Fibroblast of skin of abdomen (primary cell): ENCODE measurements at regions not wholly inside any gene's neighbourhood (a gene's known extent, or its start where the extent isn't known, plus 50 kb on each side); places are given as distances from the start of the nearest gene placed in this dataset.
A peak's percentile ranks its signal among the peaks of the same experiment; 100 is the strongest.
"Not testable (repeated sequence)": the region's sequence is repeated elsewhere in the genome, so short reads cannot be mapped to it uniquely, and the experiment has no call there.

Experiments used
- DNase-seq: peaks from one replicate; pipeline ENCODE4 v3.0.0-alpha.2; 2013

DNA sequence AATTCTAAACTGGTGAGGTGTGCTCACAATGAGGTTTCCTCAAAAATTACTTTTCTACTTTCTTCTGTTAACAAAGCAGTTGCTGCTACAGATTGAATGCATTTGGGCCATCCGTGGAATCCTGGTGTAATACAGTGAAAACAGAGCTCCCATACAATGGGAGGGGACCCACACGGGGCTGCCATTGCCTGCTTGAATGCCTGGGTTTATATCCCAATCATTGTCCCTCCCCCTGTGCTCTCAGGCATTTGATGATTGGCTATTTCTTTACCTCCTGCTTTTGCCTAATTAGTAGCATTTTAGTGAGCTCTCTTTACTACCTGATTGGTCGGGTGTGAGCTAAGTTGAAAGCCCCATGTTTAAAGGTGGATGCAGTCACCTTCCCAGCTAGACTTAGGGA lies 52.9 kb upstream of the CSF1 start:
- not testable (repeated sequence) for DNase-seq

DNA sequence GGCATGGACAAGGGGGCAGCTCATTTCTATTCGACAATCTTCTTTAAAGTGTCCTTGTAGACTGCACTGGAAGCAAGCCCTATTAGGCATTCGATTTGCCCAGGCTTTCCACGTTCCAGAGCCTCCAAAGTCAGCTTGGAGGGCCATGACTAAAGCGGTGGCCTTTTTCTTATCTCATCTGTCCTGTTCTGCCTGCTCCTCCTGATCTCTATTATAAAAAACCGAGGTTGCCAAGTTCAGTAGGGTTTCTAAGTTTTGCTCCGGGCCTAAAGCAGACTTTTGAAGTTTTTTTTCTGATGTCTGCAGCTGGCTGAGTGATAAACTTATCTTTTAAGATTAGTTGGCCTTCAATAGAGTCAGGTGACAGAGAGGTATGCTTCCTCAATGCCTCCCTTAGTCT lies 54.7 kb upstream of the CSF1 start:
- not testable (repeated sequence) for DNase-seq

DNA sequence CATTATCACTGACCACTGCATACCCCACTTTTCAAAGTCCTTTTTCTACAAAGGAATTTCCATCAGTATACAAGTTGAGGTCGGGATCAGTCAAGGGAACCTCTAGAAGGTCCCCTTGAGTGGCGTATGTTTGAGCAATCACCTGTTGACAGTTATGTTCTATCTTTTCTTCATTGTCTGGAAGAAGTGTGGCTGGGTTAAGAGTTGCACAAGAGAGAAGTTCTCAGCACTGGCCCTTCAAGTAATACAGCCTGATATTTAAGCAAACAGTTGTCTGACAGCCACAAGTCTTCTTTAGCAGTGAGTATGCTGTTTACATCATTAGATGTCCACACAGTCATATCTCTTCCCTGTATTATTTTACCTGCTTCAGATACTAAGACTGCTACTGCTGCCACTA lies 56.7 kb upstream of the CSF1 start:
- DNase-seq, result not testable (repeated sequence)

DNA sequence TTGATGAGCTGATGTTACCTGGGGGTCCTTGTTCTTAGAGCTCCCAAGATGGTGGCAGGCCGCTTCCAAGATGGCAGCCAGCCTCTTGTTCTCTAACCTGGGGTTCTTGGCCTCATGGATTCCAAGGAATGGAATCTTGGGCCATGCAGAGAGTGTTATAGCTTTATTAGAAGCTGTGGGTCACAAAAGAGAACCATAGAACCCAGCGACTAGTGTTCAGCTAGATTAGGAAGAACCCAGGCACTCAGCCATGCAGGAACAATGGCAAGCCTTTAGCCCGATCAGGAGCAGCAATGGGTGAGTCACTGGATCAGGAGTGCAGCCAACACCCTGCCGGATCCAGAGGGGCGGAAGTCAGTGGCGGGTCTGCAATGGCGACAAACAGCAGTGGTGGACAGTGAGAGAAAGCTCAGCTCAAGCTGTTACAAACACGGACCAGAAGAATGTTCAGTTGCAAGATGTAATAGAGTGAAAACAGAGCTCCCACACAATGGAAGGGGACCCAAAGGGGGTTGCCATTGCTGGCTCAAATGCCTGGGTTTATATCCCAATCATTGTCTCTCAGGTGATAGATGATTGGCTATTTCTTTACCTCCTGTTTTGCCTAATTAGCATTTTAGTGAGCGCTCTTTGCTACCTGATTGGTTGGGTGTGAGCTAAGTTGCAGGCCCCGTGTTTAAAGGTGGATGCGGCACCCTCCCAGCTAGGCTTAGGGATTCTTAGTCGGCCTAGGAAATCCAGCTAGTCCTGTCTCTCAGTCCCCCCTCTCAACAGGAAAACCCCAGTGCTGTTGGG lies 58.2 kb upstream of the CSF1 start:
- DNase-seq, result not testable (repeated sequence)

DNA sequence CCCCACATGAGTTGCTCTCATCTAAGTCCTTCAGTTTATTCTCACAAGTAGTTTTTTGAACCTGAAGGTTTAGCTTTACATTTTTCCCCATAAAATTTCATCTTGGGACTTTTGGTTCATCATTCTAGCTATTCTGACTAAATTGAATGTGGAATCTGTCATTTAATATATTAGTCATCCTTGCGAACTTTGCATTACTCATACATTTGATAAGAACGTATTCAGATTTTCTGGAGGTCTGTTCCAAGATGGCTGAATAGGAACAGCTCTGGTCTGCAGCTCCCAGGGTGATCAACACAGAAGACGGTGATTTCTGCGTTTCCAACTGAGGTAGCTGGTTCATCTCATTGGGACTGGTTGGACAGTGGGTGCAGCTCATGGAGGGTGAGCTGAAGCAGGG lies 59.8 kb upstream of the CSF1 start:
- no peak for DNase-seq

DNA sequence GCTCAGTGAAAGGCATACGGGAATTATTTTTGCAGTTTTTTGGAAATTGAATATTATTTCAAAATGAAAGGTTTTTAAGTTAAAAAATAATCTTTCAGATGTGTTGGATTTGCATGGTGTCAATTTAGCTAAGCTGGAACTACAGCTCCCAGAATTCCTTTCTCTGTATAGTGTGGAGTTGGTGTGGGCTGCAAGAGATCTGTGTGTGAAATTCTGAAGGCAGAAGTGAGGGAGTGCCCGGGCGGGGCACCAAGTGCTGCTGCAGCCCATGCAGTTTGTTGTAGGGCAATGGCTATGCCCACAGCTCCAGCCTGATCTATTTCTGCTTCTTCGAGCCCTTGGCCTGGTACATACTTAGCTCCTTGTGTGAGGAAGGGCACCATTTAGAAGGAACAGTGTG lies 60.5 kb upstream of the CSF1 start:
- no peak for DNase-seq

DNA sequence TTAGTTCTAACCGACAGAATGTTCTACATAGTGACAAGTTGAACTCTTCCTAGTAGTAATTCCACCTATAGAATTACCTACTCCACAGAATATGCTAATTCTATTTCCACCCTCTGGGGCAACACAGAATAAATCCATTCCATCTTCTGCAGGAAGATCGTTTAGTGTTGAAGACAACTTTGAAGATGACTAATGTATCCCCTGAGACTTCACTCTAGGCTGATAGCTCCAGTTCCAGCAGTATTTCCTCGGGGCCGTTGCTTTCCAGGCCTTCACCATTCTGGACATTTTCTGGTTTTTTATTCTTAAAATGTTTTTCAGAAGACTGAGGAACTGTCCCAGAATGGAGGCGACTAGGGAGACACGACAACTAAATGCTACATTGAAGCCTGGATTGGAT lies 61.0 kb upstream of the CSF1 start:
- DNase-seq, result peak; percentile 31

DNA sequence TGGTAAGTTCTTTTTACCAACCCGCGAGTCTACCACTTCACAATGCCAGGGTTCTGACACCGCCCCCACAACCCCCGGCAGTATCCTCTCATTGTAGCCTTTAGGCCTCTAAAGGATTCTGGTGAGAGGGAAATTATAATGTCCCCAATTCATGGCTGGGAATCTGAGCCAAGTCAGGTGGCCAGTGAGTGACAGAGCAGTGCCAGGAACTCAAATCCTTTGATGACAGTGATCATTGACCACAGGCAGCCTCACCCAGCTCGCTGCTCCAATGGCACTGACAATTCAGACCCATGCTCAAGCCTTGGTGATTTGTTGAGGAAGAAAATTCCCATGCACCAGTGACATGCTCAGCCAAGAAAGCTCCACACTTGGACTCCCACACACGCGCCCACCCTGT lies 63.4 kb upstream of the CSF1 start:
- no peak for DNase-seq

DNA sequence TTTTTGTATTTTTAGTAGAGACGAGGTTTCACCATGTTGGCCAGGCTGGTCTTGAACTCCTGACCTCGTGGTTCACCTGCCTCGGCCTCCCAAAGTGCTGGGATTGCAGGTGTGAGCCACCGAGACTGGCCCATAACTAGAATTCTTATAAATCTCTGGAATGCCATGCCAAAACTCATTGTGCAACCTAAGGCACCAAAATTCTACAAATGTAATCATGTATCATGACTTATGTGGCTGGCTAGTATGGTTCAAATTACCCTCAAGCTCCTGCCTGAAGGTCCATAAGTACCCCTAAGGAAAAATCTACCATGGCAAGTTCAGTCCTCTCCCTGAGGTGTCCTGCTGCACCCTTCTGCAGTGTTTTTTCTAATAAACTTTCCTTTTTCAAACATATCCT lies 63.8 kb upstream of the CSF1 start:
- no peak for DNase-seq

DNA sequence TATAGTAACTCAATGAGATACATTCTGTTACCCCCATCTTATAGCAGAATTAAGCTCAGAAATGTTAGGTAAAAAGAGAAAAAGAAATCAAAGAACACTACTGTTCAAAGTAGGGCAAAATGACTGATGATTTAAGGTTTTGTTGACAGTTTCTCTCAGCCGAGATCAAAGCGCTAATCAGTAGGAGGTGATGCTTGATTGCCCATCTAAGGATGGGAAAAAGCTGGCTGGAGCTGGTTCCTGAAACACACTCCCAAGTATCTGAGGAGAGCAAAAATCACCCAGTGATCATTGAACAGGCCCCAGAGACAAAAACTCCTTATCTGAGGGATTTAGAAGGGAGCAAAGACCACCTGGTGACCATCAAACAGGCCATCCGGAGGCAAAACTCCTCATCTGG lies 64.5 kb upstream of the CSF1 start:
- no peak for DNase-seq

DNA sequence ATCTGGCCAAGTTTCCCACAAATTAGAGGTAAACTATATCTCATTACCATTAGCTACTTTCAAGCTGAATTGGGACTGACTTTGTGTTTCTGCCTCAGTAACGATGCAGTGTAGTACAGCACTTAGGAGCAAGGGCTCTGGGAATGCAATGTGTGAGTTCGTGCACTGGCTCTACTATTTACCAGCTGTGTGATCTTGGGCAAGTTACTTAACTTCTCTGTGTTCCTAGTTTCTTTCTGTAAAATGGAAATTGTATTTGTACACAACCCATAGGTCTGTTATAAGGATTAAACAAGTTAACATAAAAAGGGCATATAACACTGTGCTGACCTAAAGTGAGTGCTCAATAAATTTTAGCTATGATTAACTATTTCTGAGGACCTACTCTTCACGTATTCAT lies 65.0 kb upstream of the CSF1 start:
- DNase-seq, result no peak

DNA sequence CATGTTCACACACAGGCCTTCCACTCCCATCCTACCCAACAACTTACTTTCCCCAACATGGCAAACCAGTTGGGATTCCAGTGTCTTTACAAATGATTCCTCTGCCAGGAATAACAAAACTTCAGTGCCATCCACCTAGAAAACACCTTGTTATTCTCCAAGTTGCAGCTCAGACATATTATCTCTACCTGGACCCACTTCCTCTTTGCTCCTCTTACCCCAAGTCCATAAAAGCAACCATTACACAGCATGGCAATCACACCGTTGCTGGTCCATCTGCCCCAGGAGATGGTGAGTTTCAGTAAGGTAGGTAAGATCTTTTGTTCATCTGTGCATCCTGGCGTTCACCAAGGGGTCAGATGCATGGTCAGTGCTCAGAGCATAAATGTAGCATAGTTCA lies 66.0 kb upstream of the CSF1 start:
- DNase-seq, result no peak

DNA sequence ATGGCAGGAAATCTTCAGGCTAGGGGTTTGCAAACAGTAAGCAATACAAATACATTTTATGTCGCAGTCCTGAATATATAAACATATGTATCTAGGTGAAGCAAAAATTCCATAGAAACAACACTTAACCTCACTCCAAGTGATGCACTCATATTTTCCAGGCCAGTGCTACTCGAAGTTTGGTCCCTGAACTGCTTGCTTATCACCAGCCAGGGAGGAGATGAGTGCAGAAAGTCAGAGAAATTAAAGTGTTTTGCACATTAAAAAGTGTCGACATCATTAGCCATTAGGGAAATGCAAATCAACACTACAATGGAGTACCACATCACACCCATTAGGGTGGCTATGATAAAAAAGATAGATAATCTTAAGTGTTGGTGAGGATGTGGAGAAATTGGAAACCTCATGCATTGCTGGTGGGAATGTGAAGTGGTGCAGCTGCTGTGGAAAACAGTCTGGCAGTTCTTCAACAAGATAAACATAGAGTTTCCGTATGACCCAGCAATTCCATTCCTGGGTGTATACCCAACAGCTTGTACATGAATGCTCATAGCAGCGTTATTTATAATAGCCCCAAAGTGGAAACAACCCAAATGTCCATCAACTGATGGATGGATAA lies 70.5 kb upstream of the CSF1 start:
- DNase-seq, result no peak

DNA sequence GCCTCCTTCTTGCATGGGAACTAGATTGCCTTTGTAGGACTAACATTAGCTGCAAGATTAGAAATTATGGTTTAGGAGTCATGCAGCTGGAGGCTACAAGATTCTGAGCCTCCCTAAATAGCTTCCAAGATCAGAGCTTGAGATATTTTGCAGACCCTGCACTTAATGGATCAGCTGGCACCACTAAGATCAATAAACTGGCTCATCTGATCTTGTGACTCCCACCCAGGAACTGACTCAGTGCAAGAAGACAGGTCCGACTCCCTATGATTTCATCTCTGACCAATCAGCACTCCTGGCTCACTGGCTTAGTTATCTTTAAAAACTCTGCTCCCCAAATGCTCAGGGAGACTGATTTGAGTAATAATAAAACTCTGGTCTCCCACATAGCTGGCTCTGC lies 71.4 kb upstream of the CSF1 start:
- not testable (repeated sequence) for DNase-seq

DNA sequence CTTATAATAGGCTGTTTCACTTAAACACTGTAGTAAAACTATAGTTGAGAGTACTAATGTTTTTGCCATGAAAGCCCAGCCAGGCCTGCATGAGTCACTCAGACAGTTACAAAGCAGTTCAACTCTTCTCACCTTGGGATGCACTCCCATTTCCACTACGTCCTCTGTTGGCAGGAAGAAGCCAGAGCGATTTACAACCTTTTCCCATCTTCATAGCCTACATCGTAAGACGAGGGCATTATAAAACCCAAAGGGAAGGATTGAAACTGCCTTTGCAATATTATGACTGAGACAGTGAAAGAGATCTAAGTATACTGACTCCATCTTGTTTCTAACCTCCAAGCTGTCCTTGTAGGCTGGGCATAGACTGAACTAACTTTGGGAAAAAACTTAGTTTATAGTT lies 71.8 kb upstream of the CSF1 start:
- DNase-seq, result peak; percentile 17

DNA sequence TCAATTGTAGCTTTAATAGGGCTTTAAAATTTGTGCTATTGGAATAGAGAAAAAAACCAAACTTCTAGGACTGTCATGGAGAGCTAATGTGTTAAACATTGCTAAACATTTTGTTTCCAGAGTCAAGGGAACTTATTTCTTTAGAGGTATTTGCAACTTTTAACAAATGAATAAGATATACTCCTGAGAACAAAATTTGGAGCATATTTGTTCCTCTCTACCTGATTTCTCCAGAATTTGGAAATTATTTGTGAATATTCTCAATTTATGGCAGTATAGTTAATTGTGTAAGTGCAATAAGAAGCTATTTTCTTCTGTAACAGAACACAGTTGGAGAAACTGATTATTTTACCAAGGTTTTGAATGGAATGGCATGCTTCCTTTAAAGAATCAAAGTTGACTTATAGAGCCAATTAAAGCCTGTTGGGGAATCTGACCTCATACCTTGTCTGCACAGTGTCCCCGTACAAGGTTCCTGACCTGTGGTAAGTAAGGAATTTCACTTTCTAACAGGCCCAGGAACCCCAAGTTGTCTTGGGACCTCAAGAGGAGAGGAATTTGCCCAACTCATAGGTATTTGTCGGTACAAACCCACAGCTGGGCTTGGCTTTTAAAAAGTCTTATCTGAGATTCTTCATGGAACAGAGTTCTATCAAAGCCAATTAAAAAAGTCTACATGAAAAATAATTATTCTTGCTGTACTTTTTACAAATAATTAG lies 72.6 kb upstream of the CSF1 start:
- DNase-seq, result no peak

DNA sequence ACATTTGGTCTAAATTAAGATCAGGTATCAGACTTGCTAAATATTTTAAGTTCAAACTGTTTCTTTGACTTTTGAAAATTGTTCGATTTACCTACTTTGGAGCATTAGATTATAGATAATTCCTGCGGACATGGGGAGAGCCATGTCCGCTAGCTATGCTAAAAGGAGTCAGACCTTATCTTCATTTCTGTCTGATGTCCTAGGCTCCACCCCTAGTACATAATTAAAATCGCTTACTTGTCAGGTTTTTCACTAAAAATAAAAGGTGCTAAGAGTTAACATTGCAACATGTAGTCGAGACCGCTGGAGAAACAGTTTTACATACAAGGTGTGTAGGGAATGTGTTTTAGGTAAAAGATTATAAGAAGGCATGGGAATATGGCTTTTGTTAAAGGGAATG lies 71.9 kb upstream of the EPS8L3 start:
- DNase-seq, result not testable (repeated sequence)

DNA sequence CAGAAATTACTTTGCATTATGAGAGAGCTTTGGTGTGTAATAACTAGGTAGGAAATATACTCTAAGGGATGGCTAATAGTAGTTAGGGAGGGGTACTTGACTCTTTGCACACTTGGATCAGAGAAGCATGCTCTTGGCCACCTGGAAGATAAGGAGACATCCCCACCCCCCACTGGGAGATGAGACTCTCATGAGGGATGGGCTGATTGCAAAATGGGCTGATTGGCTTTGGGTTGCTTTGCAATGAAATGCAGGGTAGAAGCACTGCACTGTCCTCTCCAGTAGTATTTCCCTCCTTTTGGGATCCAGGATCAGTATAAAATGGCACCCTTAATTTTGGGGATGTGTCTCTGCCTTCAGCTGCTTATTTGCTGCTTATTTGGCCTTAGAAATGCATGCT lies 71.2 kb upstream of the EPS8L3 start:
- no peak for DNase-seq

DNA sequence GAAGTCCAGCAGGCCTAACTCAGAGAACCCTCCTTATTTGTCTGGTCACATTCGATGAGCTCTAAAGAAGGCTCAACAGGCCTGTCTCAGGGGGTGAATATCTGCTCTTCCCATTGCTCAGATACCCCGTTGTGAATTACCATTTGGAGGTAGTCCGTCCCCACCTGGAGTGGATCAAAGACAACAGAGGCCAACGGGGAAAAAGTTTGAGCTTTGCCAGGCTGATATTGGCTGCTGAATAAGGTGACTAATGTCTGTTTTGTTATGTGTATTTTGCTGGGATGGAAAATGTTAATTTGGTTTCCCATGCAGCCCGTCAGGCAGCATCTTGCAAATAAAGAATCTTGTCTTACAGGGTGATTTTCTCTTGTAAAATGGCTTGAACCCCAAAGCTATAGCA lies 69.2 kb upstream of the EPS8L3 start:
- DNase-seq, result no peak

DNA sequence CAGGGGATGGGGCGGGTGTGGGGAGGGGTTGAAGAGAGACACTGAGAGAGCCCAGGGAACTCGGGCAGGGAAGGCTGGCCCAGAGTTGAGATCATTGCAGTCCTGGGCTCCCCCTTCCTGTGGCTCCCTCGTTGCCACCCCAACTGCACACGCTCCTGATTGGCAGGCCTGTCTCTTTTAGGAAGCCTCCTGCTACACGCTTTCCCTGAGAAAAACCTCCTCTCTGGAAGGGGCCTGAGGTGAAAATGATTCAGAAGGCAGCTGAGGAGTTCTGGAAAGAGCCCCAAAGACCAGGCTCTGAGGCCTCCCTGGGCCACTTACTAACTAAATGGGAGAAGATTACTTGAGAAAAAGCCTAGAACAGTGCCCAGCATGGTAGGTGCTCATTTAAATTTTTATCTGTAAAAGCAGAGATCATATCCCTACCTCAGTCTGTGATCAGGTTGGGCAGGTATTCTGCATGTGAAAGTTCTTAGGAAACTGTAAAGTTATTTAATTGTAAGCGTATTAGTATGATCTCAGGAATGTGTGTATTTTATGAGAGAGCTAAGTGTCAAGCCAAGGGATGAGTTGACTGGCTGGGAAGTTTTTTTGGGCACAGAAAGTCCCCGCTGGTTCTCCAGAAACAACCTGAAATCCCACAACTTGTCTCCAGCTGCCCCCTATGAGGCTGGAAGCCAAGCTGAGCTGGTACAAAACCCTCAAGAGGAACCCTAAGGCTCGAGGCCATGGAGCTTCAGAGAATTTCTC lies 65.2 kb upstream of the EPS8L3 start:
- DNase-seq, result no peak

DNA sequence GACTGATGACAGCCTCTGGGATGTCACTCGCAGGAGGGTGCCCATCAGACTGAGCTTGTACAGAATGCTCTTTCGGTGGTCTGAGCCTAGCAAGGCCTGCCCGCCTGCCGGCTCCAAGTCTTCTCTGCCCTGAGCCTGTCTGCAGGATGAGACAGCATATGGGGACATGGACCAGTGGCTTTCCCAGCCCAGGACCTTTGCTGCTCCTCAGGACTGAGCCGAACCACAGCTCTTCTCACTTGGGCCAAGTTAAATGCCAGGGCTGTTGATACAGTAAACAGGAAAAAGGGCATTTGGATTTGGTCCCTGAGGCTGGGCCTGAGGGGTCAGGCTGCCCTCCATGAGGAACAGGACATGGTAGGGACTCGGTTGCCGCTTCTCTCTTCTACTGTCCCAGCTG lies 64.3 kb upstream of the EPS8L3 start:
- no peak for DNase-seq

DNA sequence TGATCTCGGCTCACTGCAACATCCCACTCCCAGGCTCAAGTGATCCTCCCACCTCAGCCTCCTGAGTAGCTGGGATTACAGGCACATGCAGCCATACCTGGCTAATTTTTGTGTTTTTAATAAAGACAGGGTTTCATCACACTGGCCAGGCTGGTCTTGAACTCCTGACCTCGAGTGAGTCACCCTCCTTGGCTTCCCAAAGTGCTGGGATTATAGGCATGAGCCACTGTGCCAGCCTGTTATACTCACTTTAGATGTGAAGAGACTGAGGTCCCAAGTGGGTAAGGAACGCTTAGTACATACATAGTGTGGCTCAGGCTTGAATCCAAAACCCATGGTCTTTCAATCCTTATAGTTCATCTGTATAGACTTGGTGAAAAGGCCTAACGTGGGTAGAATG lies 63.7 kb upstream of the EPS8L3 start:
- no peak for DNase-seq

DNA sequence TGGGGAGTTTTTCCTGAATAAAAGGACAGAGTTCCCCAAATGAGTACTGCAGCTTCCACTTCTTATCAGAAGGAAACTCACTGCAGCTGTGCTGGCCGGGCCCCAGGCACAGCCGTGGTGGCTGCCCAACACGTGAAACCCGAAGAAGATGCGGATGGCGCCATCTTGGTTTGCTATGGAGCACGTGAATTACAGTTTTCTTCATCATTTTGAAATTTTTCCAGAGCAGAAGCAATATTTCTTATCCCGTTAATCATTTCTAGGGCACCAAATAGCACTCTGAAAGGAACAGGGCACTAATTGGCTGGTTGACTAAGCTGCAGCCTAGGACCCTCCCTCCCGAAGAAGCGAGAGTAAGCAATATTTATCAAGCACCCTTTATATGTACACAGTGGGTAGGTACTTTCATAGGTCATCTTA lies 63.2 kb upstream of the EPS8L3 start:
- no peak for DNase-seq
